ENCODE measurements at regions not wholly inside any gene's neighbourhood (a gene's known extent, or its start where the extent isn't known, plus 50 kb on each side); places are given as distances from the start of the nearest gene placed in this dataset.

DNA sequence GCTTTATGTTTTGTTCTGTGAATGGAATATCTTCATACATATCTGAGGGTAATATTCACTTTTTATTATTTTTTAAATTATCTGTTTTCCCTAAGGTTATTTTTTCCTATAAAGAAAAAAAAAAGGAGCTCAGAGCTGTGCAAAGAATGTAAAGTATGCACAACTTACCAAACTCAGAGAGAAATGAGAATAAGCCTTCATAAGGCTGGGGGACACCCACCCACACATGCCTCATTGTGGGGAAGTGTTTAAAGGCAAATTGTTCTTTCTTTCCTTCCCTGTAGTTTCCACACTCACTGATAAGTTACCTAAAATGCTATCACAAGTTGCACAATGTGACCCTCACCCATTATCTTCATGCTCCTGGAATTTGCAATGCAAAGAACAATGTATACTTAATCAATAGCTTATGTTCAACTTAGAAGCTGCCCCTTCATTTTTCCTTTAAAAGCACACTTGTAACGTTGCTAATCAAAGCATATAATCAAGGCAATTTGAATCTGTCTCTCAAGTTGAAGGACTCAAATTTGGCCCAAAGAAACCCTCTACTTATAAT lies 108.1 kb downstream of the GNAT3 start:
- DNase-seq (no peak), ATAC-seq (no peak)
- Mint-ChIP-seq H3K27me3 (ENCODE audit: low read depth) (no peaks in the 10 kb centered on the region), H3K36me3 (ENCODE audit: insufficient read depth) (no peaks in the 10 kb centered on the region), H3K9me3 (peaks cover 6% of the 10 kb centered on the region), H3K4me1 (ENCODE audit: low read depth) (no peaks in the 10 kb centered on the region), H3K4me3 (no peak overlapping the region)

DNA sequence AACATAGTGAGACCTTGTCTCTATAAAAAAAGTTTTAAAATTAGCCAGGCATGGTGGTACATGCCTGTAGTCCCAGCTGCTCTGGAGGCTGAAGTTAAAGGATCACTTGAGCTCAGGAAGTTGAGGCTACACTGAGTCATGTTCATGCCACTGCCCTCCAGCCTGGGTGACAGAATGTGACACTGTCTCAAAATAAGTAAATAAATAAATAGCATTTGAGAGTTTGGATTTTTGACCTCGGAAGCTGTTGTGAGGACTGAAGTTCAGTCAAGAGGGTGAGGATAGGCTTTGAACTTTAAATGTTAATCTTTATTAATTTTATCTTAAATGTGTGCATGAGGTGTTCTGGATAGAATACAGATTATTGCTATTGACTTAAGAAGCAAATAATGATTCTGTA lies 110.2 kb downstream of the GNAT3 start:
- ATAC-seq (no peak), DNase-seq (no peak)
- Mint-ChIP-seq H3K9me3 (peaks cover 6% of the 10 kb centered on the region), H3K4me1 (ENCODE audit: low read depth) (no peaks in the 10 kb centered on the region), H3K27me3 (ENCODE audit: low read depth) (no peaks in the 10 kb centered on the region), H3K4me3 (no peak overlapping the region), H3K36me3 (ENCODE audit: insufficient read depth) (no peaks in the 10 kb centered on the region)

DNA sequence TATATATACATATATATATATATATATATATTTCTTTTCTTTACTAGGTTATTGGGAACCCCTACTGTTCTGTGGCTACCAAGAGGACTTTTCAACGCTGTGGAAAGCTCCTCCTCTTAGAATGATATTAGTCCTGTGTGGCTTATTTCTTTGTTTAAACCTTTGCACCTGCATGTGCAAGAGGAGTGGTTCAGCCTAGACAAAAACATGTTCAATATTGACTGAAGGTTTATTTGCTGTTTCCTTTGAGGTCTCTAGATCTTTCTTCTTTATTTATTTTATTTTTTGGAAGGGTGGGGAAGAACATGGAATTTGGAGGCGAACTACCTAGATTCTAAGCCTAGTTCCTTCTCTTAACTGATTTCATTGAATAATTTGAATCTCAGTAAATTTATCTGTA lies 118.1 kb downstream of the GNAT3 start:
- Mint-ChIP-seq H3K4me1 (ENCODE audit: low read depth) (no peaks in the 10 kb centered on the region), H3K27me3 (ENCODE audit: low read depth) (no peaks in the 10 kb centered on the region), H3K36me3 (ENCODE audit: insufficient read depth) (no peaks in the 10 kb centered on the region), H3K4me3 (no peak overlapping the region), H3K9me3 (no peaks in the 10 kb centered on the region)
- ATAC-seq = no peak
- DNase-seq = no peak

DNA sequence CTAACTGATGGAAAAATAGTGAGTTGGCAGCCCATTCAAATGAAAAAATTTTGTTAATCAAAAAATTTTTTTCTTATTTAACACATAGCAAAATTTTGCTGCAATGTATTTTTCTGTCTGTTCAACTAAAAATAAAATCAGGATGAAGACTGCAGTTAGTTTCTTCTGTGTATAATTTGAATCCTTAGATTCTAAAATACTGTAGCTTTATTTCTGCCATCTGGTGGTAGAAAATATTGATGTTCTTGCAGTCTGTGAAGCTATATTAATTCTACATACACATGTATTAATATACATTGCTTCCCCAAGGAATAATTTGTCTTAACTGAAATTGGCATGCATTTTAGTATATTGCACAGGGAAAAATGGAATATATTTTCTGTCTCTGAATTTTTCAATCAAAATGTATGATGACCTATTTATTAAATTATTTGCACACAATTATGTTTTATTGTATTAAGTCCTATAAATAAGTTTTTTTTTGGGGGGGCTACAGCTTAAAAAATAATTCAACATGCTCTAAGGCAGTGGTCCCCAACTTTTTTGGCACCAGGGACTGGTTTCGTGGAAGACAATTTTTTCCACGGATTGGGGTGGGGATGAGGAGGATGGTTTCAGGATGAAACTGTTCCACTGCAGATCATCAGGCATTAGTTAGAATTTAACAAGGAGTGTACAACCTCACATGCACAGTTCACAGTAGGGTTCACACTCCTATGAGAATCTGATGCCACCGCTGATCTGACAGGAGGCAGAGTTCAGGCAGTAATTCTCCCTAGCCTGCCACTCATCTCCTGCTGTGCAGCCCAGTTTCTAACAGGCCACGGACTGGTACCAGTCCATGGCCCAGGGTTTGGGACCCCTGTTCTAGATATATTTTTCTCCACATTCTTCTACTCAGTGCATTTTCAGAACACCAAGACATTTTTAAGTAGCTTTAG lies 119.4 kb downstream of the GNAT3 start:
- no peaks in the 10 kb centered on the region for H3K9me3 Mint-ChIP-seq
- H3K4me3 Mint-ChIP-seq = no peak overlapping the region
- H3K36me3 Mint-ChIP-seq (ENCODE audit: insufficient read depth) = no peaks in the 10 kb centered on the region
- H3K4me1 Mint-ChIP-seq (ENCODE audit: low read depth) = no peaks in the 10 kb centered on the region
- no peak for DNase-seq
- H3K27me3 Mint-ChIP-seq (ENCODE audit: low read depth) = no peaks in the 10 kb centered on the region
- ATAC-seq = no peak

DNA sequence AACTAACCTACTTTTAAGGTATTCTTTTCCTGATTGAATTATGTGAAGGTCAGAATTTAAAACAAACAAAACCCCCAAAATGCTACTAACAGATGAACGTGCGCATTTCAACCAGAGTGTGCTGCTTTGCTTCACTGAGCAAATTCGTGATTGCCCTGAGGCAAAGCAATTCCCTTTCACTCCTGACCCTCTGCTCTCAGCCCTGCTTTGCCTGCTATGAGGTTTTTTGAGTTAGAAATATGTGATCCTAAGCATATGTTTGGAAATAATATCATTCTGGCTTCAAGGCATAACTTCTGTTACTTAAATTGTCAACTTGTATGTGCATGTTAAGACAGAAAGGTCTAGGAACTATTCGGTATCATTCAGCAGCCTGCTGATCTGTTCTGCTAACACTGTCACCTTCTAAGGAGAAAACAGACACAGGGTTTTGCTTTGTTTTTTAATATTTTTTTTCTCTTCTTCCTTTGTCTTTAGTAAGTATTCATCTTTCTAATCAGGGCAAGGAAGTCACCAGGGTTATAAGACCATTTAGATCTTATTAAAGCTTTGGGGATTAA lies 124.2 kb downstream of the GNAT3 start:
- DNase-seq (no peak), ATAC-seq (no peak)
- Mint-ChIP-seq H3K9me3 (no peaks in the 10 kb centered on the region), H3K36me3 (ENCODE audit: insufficient read depth) (no peaks in the 10 kb centered on the region), H3K4me3 (no peak overlapping the region), H3K4me1 (ENCODE audit: low read depth) (no peaks in the 10 kb centered on the region), H3K27me3 (ENCODE audit: low read depth) (no peaks in the 10 kb centered on the region)

DNA sequence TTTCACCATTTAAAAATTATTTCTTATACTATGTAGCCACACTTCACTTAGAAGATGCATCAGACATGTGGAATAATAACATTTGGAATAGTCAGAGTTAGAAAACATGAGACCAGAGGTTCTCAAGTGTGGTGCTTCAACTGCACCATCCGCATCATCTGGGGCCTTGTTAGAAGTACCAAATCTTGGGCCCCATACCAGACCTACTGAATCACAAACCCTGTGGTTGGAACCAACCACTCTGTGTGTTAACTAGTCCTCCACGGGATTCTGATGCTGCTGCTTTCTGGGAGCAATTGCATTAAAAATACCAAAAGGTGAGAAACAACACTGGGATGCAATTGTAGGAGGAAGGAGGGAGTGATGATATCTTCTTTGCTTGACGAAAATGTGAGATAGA lies 125.2 kb downstream of the GNAT3 start:
- Mint-ChIP-seq H3K36me3 (ENCODE audit: insufficient read depth) (no peaks in the 10 kb centered on the region), H3K4me3 (no peak overlapping the region), H3K27me3 (ENCODE audit: low read depth) (no peaks in the 10 kb centered on the region), H3K9me3 (no peaks in the 10 kb centered on the region), H3K4me1 (ENCODE audit: low read depth) (no peaks in the 10 kb centered on the region)
- DNase-seq (no peak), ATAC-seq (no peak)

DNA sequence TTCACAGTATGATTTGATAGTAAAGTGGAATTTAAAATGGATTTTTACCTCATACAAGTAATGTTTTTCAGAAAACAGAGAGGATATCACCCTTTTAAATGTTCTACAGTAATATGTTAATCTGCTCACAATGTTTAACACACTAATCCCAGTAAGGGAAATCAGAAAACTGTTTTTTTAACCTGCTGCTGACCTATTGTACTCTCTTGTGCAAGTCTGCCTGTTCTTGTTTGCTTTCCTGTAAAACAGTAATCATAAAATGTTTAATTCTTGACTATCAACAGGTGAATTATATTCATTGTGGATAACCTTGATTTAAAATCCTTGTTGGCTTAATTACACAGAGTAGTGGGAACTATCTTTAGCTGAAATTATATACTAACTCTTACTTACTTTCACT lies 126.4 kb downstream of the GNAT3 start:
- Mint-ChIP-seq H3K36me3 (ENCODE audit: insufficient read depth) (no peaks in the 10 kb centered on the region), H3K9me3 (no peaks in the 10 kb centered on the region), H3K4me3 (no peak overlapping the region), H3K27me3 (ENCODE audit: low read depth) (no peaks in the 10 kb centered on the region), H3K4me1 (ENCODE audit: low read depth) (no peaks in the 10 kb centered on the region)
- ATAC-seq (no peak), DNase-seq (no peak)

DNA sequence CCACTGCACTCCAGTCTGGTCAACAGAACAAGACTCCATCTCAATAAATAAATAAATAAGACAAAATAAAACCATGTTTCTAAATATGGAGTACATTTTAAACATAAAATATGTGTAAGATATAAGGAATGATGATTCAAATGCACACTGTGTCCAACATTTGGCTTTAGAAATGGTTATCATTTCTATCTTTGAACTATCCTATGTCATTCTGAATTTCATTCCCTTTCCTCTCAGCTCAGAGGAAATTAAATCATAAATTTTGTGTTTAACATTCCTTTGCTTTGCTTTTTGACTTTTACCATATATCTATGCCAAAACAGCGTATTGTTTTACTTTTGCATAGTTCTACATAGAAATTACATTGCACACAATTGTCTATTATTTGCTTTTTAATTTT lies 130.9 kb downstream of the GNAT3 start:
- DNase-seq (no peak), ATAC-seq (no peak)
- Mint-ChIP-seq H3K36me3 (ENCODE audit: insufficient read depth) (no peaks in the 10 kb centered on the region), H3K4me3 (no peak overlapping the region), H3K27me3 (ENCODE audit: low read depth) (no peaks in the 10 kb centered on the region), H3K9me3 (no peaks in the 10 kb centered on the region), H3K4me1 (ENCODE audit: low read depth) (no peaks in the 10 kb centered on the region)

DNA sequence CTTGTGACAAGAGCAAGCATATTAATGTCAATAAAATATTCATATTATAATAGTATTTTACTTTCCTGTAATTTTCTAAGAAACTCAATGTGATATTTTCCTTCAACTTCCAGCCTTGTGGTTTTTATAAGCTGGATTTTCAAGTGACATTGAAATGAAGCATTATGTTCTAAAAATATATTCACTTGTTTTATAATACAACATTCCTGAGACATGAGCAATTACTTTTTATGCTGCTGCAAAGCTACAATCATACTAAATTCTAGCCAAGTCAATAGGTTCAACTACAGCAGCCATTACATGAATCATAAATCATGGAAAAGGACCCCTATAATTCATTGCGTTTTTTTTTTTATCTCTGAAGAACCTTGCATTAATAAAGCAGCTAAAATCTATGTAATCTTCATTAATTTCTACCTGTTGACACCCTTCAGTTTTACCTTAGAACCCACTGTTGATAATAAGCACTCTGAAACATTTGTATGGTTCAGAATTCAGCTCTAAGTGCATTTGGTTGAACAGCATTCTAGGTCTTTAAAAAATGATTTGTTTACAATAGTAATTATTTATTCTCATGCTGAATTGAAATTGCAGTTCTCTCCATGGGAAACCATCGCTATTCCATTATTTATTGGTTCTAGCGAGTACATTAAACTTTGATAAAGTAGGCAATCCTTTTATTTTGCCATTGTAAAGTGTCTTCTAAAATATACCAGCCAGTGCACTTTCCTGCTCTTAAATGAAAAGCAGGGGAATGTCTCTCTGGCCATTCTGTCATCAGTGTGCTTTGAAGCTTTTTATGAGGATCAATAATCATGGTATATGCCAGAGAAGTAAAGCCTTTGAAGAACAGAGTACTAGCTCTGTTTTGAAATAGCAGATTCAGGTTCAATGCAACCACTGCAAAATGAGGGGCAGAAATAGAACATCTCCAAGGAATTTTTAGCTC lies 132.6 kb downstream of the GNAT3 start:
- H3K4me3 Mint-ChIP-seq = no peak overlapping the region
- ATAC-seq = no peak

DNA sequence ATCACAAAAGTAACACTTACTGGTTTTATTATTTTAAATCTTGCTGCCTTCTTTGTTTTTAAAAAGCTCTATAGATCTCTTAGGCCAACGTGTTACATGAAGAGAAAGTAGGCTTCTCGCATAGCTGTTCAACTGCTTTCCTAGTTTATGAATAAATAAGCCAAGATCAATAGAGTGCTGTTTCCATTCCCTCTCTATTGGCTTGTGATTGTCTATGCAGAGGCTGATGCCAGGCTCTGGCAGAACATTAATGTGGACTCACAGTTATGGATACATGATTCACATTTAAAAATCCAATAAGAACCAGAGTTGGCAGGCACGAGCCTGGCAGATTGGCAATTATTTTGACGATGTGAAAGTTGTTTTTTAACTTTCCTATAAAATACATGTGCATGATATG lies 137.5 kb downstream of the GNAT3 start:
- Mint-ChIP-seq H3K4me3 (no peak overlapping the region), H3K4me1 (ENCODE audit: low read depth) (no peaks in the 10 kb centered on the region), H3K27me3 (ENCODE audit: low read depth) (no peaks in the 10 kb centered on the region), H3K36me3 (ENCODE audit: insufficient read depth) (no peaks in the 10 kb centered on the region), H3K9me3 (peaks cover 6% of the 10 kb centered on the region)
- ATAC-seq (no peak), DNase-seq (no peak)

More for the DNA sequence above, 132.6 kb downstream of the GNAT3 start:
- no peaks in the 10 kb centered on the region for H3K36me3 Mint-ChIP-seq (ENCODE audit: insufficient read depth)
- DNase-seq = no peak
- H3K9me3 Mint-ChIP-seq = no peaks in the 10 kb centered on the region
- no peaks in the 10 kb centered on the region for H3K4me1 Mint-ChIP-seq (ENCODE audit: low read depth)
- H3K27me3 Mint-ChIP-seq (ENCODE audit: low read depth) = no peaks in the 10 kb centered on the region

DNA sequence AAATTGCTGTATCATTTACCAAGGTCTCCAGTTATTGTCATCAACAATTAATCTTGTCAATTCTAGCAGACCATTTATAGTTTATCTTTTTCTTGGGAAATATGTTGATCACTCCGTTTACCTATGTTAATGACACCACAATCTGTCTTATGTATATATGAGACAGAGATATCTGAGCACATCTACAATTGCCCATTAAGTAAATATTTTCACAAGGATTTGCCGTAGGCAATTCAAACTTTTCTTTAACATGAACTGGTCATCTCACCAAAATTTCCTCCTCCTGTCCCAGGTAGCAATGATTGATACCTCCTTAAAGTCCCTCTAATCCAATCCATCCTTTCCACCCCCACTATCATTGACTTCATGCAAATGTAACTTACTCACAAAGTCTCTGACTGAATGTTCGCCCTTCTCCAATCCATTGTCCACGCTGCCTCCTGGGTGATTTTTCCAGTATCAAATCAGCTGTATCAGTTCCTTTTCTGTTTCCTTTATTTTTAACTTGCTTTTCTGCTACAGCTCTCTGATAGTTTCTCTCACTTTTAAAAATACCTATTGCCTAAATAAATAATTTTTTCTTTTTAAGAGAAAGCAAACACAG lies 138.3 kb downstream of the GNAT3 start:
- no peak overlapping the region for H3K4me3 Mint-ChIP-seq
- ATAC-seq = no peak
- no peaks in the 10 kb centered on the region for H3K27me3 Mint-ChIP-seq (ENCODE audit: low read depth)
- H3K4me1 Mint-ChIP-seq (ENCODE audit: low read depth) = no peaks in the 10 kb centered on the region
- H3K36me3 Mint-ChIP-seq (ENCODE audit: insufficient read depth) = no peaks in the 10 kb centered on the region
- peaks cover 8% of the 10 kb centered on the region for H3K9me3 Mint-ChIP-seq
- DNase-seq = no peak

DNA sequence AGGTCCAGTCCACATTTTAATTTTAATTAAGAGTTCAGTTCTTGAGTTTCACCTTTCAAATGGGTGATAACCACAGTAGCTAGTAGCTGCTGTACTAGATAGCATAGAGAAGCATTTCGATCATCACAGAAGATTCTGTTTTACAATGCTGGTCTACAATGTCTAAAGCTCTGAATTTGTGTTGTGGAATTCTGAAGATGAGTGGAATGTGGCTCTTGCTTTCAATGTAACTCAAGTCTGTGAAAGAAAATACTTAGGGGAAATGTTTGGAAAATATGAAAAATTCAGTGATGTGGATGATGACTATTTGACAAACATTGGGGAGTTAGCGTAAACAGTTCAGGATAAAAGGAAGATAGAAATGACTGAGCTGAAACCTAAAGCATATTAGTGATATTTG lies 139.4 kb downstream of the GNAT3 start:
- Mint-ChIP-seq H3K4me1 (ENCODE audit: low read depth) (no peaks in the 10 kb centered on the region), H3K4me3 (no peak overlapping the region), H3K36me3 (ENCODE audit: insufficient read depth) (no peaks in the 10 kb centered on the region), H3K27me3 (ENCODE audit: low read depth) (no peaks in the 10 kb centered on the region), H3K9me3 (peaks cover 8% of the 10 kb centered on the region)
- ATAC-seq = no peak
- no peak for DNase-seq

DNA sequence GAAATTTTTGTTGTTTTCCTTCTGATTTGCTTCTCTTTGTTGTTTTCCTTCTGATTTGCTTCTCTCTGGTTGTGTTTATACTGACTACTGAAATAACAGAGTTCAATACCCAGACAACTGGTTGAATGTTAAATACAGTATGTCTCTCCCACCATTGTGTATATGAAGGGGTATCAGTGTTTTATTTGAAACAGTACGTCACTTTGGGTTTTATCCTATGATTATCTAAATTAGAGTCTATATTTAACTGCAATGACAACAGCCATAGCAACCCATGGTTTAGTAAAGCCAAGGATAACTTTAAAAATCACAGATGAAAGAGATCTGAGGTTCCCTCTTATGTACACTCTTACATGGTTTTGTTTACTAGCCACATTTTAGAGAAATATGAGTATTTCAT lies 141.3 kb downstream of the GNAT3 start:
- H3K27me3 Mint-ChIP-seq (ENCODE audit: low read depth) = no peaks in the 10 kb centered on the region
- no peak overlapping the region for H3K4me3 Mint-ChIP-seq
- no peaks in the 10 kb centered on the region for H3K4me1 Mint-ChIP-seq (ENCODE audit: low read depth)
- peaks cover 19% of the 10 kb centered on the region for H3K9me3 Mint-ChIP-seq
- H3K36me3 Mint-ChIP-seq (ENCODE audit: insufficient read depth) = no peaks in the 10 kb centered on the region
- DNase-seq (no peak), ATAC-seq (no peak)

DNA sequence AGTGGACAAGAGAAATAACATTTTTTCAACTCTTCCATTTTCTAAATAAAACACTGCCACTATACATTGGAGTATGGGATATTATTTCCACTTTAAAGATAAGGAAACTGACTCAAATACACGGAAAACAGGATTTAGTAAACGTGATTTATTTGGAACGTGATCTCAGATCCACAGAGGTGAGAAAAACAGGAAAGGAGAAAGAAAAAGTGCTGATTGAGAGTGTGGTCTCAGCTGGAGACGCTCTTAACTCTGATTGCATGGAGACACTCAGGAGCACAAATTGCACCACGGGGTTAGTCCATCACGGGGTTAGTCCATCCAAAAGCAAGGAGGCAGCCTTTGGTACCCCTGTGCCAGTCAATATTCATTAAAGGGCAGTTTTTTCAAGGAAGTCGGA lies 142.5 kb downstream of the GNAT3 start:
- Mint-ChIP-seq H3K4me3 (no peak overlapping the region), H3K27me3 (ENCODE audit: low read depth) (no peaks in the 10 kb centered on the region), H3K9me3 (peaks cover 24% of the 10 kb centered on the region), H3K4me1 (ENCODE audit: low read depth) (no peaks in the 10 kb centered on the region), H3K36me3 (ENCODE audit: insufficient read depth) (no peaks in the 10 kb centered on the region)
- ATAC-seq = no peak
- no peak for DNase-seq
